BJ (cell line): ENCODE measurements at regions not wholly inside any gene's neighbourhood (a gene's known extent, or its start where the extent isn't known, plus 50 kb on each side); places are given as distances from the start of the nearest gene placed in this dataset.
"Not testable (repeated sequence)": the region's sequence is repeated elsewhere in the genome, so short reads cannot be mapped to it uniquely, and the experiment has no call there.

Experiments
- CTCF ChIA-PET: fragments of 350-600 bp; formaldehyde crosslinking; extraction: SDS; loops from one replicate; lab custom pipeline; 2021; ENCODE audit warnings: antibody characterized with exemption, inconsistent platforms; lab: Yijun Ruan, JAX
- POLR2A ChIA-PET: fragments of 300-600 bp; sonication (Branson Sonifier 250); formaldehyde crosslinking; extraction: SDS; loops from one replicate; lab custom pipeline; 2021; ENCODE audit warnings: antibody characterized with exemption; lab: Charles Lee
- DNase-seq: peaks from one replicate; pipeline ENCODE4 v3.0.0-alpha.2; 2011; ENCODE audit warnings: low read depth
- H3K27me3 ChIP-seq: 2 replicates; pipeline ENCODE4 v1.6.0; 2011; ENCODE audit warnings: low read length; ENCODE audit not compliant: control insufficient read depth, insufficient read depth
- H3K36me3 ChIP-seq: 2 replicates; pipeline ENCODE4 v1.5.1; 2011; ENCODE audit warnings: low read length; ENCODE audit not compliant: control insufficient read depth, insufficient read depth
- H3K4me3 ChIP-seq: 2 replicates; pipeline ENCODE4 v1.5.1; 2011; ENCODE audit warnings: low read depth, mild to moderate bottlenecking, control low read depth, low read length
- TF ChIP-seq, protein P1 (sequence below): IDR thresholded peaks from 2 replicates; pipeline ENCODE4 v1.5.1; 2011; ENCODE audit warnings: low read depth, mild to moderate bottlenecking, control low read depth, inconsistent platforms, low read length, moderate library complexity; ENCODE audit not compliant: insufficient read depth

DNA sequence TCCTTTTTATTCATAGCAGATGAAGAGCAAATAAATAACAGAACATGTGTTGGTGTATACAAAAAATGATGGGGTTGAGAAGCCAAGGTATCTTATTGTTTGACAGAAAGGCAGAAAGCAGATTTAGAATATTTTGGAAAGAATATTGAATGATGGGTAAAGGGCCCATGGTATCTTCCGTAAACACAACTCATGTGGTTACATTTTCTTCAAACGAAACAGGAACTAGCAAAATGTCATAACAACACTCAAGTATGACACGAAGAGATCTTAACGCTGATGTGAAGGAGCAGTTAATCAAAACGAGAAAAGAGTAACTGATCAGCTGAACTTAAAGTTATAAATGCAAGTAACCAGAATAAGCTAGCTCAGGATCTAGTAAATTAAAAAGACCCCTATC, 195.7 kb upstream of the GK2 start:
- H3K4me3 ChIP-seq: no peak overlapping the region
- no peaks in the 10 kb centered on the region for H3K27me3 ChIP-seq
- CTCF ChIA-PET: interaction anchor here (0.9 to 1.4 kb wide), 2 partner anchors 9 to 12 kb away, joined by 3 to 5 read pairs; no protein-coding TSS in a partner anchor
- POLR2A ChIA-PET: no interaction called here
- no peak for DNase-seq
- TF ChIP-seq, protein P1, sequence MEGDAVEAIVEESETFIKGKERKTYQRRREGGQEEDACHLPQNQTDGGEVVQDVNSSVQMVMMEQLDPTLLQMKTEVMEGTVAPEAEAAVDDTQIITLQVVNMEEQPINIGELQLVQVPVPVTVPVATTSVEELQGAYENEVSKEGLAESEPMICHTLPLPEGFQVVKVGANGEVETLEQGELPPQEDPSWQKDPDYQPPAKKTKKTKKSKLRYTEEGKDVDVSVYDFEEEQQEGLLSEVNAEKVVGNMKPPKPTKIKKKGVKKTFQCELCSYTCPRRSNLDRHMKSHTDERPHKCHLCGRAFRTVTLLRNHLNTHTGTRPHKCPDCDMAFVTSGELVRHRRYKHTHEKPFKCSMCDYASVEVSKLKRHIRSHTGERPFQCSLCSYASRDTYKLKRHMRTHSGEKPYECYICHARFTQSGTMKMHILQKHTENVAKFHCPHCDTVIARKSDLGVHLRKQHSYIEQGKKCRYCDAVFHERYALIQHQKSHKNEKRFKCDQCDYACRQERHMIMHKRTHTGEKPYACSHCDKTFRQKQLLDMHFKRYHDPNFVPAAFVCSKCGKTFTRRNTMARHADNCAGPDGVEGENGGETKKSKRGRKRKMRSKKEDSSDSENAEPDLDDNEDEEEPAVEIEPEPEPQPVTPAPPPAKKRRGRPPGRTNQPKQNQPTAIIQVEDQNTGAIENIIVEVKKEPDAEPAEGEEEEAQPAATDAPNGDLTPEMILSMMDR: no peak
- no peaks in the 10 kb centered on the region for H3K36me3 ChIP-seq

DNA sequence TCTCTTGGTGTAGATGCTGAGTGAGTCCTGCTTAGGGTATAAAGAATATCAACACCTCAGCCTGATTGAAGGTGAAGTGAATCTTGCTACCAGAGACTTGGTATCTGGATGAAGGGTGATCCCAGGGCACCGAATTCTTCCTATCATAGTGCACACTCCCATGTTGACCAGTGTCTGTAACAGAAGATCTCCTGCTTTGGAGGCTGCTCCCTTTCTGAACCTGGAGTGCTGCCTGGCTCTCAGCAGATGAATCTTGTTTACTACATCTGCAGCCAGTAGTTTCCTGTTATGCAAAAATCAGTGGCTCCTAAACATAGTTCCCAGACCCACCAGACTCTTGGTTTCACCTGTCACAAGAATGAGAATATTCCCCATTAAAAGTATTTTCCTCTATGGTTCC, 191.7 kb upstream of the GK2 start:
- Histone ChIP-seq H3K4me3 (no peak overlapping the region), H3K36me3 (no peaks in the 10 kb centered on the region), H3K27me3 (no peaks in the 10 kb centered on the region)
- ChIA-PET POLR2A (no interaction called here), CTCF (no interaction called here)
- no peak for DNase-seq
- TF ChIP-seq, protein P1: no peak

DNA sequence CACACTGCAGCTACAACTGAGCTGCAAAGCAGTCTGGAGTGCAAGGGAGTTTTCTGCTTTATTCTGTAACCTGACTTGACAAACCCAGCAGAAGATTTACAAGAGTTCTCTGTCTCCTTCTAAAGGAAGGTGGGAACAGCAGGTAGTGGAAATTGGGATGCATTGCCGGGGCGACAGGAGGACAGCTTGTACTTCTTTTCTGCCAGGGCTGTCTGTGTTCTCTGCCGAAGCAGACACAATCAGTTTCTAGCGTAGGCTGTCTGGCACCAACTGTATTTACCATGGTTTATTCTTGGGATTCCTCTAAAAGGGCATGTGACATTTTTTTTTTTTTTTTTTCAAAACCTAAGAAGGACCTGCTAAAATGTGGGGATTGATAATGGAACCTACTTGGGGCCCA, 190.8 kb upstream of the GK2 start:
- H3K36me3 ChIP-seq: no peaks in the 10 kb centered on the region
- ChIA-PET POLR2A (no interaction called here), CTCF (interaction anchor here (0.5 kb wide), 1 partner anchor 70 kb away, joined by 3 read pairs; no protein-coding TSS in a partner anchor)
- no peak for DNase-seq
- no peaks in the 10 kb centered on the region for H3K27me3 ChIP-seq
- TF ChIP-seq, protein P1: no peak
- no peak overlapping the region for H3K4me3 ChIP-seq

DNA sequence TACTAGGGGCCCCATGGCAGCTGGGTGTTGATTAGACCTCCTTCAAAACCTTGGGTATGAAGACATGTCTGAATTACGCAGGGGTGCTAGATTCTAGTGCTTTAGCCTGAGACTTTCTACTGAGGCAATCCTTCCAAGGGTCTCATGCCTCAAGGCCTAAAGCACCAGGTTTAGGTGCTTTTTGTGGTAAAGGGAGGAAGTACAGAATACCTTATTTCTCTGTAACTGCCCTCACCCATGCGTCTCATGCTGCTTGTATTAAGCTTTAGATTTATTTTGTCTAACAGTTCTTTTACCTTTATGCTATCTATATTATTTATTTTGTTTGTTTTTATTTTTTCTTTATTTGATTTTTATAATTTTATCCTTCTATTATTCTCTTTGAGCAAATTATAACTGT, 190.2 kb upstream of the GK2 start:
- ChIA-PET POLR2A (no interaction called here), CTCF (no interaction called here)

DNA sequence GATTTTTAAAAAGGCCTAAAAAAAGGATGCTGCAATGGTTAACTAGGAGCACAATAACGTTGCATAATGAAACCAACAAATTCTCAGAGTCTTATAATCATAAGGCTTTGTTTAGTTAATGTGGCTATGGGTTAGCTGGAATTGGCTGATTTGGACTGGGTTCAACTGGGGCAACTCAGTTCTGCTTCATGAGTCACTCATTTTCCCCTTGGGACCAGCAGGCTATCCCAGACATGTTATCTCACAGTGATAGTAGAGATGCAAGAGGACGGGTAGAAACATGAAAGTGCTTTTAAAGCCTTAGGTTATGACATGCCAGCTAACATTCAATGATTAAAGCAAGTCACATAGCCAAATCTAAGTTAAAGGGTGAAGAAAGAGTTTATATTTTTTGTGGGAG, 189.2 kb upstream of the GK2 start:
- DNase-seq: no peak
- ChIA-PET POLR2A (no interaction called here), CTCF (no interaction called here)
- TF ChIP-seq, protein P1: no peak
- no peak overlapping the region for H3K4me3 ChIP-seq
- H3K36me3 ChIP-seq: no peaks in the 10 kb centered on the region
- no peaks in the 10 kb centered on the region for H3K27me3 ChIP-seq

More for the DNA sequence above, 190.2 kb upstream of the GK2 start:
- no peak overlapping the region for H3K4me3 ChIP-seq
- DNase-seq: no peak
- TF ChIP-seq, protein P1: no peak
- H3K36me3 ChIP-seq: no peaks in the 10 kb centered on the region
- H3K27me3 ChIP-seq: no peaks in the 10 kb centered on the region

DNA sequence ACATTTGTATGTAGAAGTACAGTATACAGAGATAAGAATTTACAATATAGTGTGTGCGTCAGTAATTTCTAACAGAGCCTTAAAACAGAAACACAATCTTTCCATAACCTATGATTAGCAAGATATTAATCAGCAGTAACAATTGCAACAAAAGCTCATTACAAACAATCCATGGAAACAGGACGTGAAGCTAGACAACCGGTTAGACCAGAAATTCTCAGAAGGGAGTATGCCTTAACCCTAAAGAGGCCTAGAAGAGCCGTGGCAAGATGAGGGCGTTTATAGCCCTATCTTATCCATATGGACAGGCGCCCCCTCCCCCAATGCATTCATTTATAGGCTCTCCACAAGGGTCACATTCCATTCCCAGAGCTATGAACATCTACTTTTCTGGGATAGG, 184.2 kb upstream of the GK2 start:
- H3K36me3 ChIP-seq, H3K4me3 ChIP-seq, DNase-seq, CTCF ChIA-PET, H3K27me3 ChIP-seq, POLR2A ChIA-PET: not testable (repeated sequence)
